ENCODE measurements at regions not wholly inside any gene's neighbourhood (a gene's known extent, or its start where the extent isn't known, plus 50 kb on each side); places are given as distances from the start of the nearest gene placed in this dataset.

- no peak for DNase-seq
Observed at GRCh38 chr20:52270001-52270606, 78.5 kb upstream of the ZFP64 start.

DNA sequence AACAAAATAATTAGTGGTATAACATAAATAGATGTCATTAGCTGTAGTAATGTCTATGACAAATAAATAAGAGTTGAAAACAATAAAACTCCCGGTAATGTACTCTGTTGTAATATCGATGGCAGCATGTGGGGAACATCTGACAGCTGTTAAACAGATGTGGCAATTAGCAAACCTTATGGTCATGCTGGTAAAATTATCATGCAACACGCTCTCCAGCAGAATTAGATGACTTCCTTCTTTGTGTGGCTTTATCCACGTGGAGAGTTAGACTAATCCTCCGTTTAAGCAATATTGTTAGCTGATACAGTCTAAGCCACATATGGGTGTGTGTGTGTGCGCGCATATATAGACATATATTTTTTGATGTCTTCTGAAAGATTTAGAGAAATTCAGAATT is 77.7 kb upstream of the ZFP64 start:
- no peak for DNase-seq

DNA sequence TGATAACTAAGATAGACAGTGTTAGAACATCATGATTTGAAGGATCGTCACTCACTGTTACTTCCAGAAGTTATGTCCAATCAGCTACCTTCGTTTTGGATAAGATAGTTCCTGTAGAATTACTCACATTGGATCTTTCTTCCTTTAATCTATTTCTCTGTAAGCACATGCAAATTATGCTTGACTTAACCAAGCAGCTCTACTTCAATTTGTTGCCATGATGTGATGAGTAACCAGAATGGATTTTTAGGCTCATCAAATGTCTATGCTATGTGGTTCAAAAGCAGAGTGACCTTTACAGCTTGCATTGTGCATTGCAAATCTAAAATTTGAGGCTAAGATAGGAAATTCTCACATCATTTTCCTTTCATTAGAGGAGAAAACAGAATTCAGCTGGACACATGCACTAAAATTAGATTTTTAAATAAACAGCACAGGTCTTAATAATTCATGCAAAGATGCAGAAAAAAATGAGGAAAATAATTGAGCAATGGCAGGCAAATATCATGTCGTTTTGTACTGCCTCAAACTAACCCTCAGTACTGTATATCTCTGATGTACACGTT is 76.7 kb upstream of the ZFP64 start:
- DNase-seq, result no peak

DNA sequence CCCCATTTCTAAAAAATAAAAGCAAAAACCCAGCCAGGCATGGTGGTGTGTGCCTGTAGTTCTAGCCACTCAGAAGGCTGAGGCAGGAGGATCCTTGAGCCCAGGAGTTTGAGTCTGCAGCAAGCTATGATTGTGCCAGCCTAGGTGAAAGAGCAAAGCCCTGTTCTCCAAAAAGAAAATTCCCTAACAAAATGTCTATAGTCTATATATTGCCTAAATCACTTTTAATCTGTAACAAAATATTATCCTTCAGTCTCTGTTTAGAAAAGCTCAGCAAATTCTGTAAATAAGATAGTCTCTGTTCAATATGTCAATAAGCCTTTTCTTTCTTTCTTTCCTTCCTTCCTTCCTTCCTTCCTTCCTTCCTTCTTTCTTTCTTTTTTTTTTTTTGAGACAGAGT is 75.8 kb upstream of the ZFP64 start:
- no peak for DNase-seq

GRCh38 chr20:52263757-52264156 is 72.2 kb upstream of the ZFP64 start:
- DNase-seq, result no peak

DNA sequence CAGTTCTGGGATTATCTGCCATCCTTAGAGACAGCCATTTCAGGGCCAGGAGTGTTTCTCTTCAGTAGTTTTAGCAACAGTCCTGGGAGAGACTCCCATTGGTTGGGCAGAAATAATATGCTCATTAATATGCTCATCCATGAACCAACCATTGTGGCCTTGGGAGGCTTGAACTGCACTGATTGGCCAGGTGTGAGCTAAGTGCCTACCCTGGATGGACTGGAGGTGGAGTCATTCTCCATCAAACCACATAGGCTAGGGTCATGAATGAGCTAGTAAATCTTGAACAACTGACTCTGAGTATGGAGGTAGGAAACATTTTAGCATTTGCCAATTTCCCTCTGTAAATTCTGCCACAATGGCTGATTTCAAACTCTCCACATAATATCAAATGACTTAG is 70.2 kb upstream of the ZFP64 start:
- DNase-seq, result no peak

DNA sequence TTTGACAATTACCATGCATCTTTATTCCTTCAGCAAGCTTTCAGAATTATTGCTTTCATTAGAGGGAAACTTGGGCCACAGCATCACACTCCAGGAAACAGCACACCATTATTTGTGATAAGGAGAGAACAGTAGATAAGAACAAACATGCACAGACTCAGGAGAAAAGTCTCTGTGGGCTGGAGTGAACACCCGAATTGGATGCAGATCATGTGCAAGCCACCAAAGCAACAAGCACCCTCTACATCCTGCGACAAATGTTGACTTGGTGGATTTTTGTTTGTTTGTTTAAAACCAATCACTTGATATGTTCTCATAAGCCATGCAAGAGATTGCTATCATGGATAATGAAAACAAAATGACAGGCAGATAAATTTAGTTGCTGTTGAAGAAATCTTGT is 67.7 kb upstream of the ZFP64 start:
- DNase-seq, result no peak

- DNase-seq, result no peak
Observed at GRCh38 chr20:52256454-52256853, 64.9 kb upstream of the ZFP64 start.

- no peak for DNase-seq
Observed at GRCh38 chr20:52252664-52253063, 61.1 kb upstream of the ZFP64 start.

- DNase-seq, result no peak
Observed at GRCh38 chr20:52251827-52252226, 60.2 kb upstream of the ZFP64 start.

- no peak for DNase-seq
Observed at GRCh38 chr20:52251136-52251700, 59.6 kb upstream of the ZFP64 start.

DNA sequence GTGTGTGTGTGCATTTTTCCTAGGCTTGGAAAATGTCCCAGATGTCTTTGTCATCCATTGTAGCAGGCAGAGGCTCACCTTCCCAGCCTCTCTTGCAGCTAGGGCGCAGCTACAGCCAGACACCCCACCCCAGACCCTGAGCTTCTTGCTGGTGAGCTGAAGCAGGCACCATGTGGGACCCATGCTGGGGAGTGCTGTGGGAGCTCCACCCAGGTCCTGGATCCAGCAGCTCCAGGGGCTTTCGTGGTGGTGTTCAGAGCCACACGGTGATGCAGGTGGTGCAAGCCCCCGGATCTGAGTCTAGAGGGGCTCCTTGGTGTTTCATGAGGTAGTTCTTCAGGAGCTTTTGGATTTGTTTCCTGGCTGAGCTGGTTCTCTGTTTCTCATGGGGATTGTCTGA is 56.0 kb upstream of the ZFP64 start:
- DNase-seq, result no peak

GRCh38 chr20:52246366-52246765 is 54.8 kb upstream of the ZFP64 start:
- DNase-seq, result no peak

DNA sequence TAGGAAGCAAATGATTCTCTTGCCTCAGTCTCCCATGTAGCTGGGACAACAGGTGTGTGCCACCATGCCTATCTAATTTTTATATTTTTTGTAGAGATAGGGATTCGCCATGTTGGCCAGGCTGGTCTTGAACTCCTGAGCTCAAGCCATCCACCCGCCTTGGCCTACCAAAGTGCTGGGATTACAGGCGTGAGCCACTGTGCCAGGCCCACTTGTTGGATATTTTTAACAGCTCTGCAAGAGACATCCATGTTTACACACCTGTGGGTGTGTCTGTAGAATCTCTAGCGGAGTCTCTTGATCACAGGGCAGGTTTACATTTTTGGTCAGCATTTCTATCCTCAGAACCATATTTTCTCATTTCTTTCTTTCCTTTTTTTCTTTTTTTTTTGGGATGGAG is 53.1 kb upstream of the ZFP64 start:
- DNase-seq, result no peak

GRCh38 chr20:52242237-52243230 is 51.0 kb upstream of the ZFP64 start:
- no peak for DNase-seq
